Uterus (tissue), 2 donors: ENCODE measurements at regions not wholly inside any gene's neighbourhood (a gene's known extent, or its start where the extent isn't known, plus 50 kb on each side); places are given as distances from the start of the nearest gene placed in this dataset.
"Not testable (repeated sequence)": the region's sequence is repeated elsewhere in the genome, so short reads cannot be mapped to it uniquely, and the experiment has no call there.

Experiments
- POLR2A ChIP-seq, 2 donors: fragments of 450-650 bp; IDR thresholded peaks; one replicate each; pipeline ENCODE4 v1.6.1; 2016; ENCODE audit warnings: antibody characterized with exemption in 2 of 2, mild to moderate bottlenecking in 1 of 2, moderate library complexity in 1 of 2
- TF ChIP-seq, protein P1 (sequence below), 4 experiments: fragments of 200-600 bp in 2 of 4; fragments of 450-650 bp in 2 of 4; sonication (generic) in 2 of 4; IDR thresholded peaks; one replicate each; pipeline ENCODE4 v1.5.1; 2016 to 2019; ENCODE audit warnings: antibody characterized with exemption in 4 of 4, mild to moderate bottlenecking in 2 of 4, moderate library complexity in 1 of 4

DNA sequence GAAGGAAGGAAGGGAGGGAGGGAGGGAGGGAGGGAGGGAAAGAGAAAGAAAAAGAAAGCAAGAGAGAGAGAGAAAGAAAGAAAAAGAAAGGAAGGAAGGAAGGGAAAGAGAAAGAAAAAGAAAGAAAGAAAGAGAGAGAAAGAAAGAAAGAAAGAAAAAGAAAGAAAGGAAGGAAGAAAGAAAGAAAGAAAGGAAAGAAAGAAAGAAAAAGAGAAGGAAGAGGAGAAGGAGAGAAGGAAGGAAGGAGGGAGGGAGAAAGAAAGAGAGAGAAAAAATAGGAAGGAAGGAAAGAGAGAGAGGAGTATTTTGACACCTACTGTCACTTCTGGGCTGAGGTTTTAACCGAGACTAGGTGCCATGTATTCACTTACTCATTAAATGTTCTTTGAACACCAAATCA, 166.6 kb upstream of the PKN2 start:
- TF ChIP-seq POLR2A (IDR thresholded peaks at IDR 0.05), result not testable (repeated sequence)
- TF ChIP-seq, protein P1, sequence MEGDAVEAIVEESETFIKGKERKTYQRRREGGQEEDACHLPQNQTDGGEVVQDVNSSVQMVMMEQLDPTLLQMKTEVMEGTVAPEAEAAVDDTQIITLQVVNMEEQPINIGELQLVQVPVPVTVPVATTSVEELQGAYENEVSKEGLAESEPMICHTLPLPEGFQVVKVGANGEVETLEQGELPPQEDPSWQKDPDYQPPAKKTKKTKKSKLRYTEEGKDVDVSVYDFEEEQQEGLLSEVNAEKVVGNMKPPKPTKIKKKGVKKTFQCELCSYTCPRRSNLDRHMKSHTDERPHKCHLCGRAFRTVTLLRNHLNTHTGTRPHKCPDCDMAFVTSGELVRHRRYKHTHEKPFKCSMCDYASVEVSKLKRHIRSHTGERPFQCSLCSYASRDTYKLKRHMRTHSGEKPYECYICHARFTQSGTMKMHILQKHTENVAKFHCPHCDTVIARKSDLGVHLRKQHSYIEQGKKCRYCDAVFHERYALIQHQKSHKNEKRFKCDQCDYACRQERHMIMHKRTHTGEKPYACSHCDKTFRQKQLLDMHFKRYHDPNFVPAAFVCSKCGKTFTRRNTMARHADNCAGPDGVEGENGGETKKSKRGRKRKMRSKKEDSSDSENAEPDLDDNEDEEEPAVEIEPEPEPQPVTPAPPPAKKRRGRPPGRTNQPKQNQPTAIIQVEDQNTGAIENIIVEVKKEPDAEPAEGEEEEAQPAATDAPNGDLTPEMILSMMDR (IDR thresholded peaks at IDR 0.05), result not testable (repeated sequence)
